NCI-H2107 (cell line): ENCODE measurements at regions not wholly inside any gene's neighbourhood (a gene's known extent, or its start where the extent isn't known, plus 50 kb on each side); places are given as distances from the start of the nearest gene placed in this dataset.
"Not testable (repeated sequence)": the region's sequence is repeated elsewhere in the genome, so short reads cannot be mapped to it uniquely, and the experiment has no call there.

ENCODE experiments used
- DNase-seq: peaks from one replicate; lab custom pipeline; 2025; lab: John Stamatoyannopoulos, UW

- no peak for DNase-seq
Observed at GRCh38 chr10:21463436-21463835, 62.0 kb downstream of the SKIDA1 start.

DNA sequence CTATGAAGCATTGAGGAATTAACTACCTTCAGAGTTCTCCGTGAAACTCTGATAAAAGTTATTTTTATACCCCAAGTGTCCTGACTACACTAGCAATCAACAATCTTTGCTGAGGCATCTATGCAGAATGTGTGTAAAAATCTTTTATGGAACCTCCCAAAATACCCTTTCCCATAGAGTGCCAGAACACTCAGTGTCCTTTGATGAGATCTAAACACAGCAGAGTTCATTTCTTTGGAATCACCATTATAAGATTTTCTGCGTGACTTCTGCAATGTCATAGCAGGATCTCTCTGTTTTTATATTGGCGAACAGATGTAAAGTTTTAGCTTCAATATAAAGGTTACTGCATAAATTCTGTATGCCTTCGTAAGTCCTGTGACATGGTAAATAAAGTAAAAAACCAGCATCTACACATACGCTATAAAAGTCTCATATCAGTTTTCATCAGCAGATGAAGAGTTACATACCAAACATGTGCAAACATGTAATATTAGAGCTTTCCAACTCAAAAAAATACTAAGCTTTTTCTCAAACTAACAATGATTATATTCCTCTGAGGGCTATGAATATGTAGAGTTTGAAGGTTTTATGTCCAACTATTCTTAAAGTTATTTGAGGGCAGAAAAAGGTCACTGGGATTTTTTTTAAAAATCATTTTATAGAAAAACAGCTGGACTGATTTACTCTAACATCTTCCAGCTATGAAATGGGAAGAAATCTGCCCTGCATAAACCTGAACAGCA lies 67.2 kb downstream of the SKIDA1 start:
- no peak for DNase-seq

GRCh38 chr10:21456160-21456559 lies 69.3 kb downstream of the SKIDA1 start:
- DNase-seq: no peak

DNA sequence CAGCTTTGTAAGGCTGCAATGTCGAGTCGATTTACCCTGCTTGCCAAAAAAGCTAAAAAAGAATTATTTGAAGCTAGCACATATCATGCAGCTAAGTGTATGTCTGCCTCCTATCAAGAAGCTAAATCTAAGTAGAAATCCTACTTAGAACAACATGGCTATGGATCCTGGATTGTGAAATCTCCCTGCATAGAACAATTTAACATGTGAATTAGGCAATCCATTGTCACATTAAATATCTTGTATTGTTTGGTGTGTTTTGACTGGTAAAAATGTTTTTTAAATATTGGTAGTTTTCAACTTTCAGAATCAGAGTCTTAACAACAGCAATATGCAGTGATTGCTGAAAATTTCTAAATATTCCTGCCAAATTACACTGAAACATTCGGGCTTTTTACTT lies 73.3 kb downstream of the SKIDA1 start:
- no peak for DNase-seq

- DNase-seq: no peak
Observed at GRCh38 chr10:21449288-21449966, 76.1 kb downstream of the SKIDA1 start.

- no peak for DNase-seq
Observed at GRCh38 chr10:21445163-21445562, 80.3 kb downstream of the SKIDA1 start.

DNA sequence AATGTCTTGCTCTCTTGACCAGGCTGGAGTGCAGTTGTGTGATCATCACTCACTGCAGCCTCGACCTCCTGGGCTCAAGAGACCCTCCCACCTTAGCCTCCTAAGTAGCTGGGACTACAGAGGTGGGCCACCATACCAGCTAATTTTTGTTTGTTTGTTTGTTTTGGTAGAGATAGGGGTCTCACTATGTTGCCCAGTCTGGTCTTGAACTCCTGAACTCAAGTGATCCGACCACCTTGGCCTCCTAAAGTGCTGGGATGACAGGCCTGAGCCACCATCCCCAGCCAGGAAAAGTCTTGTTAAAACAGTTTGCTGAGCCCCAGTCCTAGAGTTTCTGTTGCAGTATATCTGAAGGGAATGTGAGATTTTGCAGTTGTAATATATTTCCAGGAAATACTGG lies 83.9 kb downstream of the SKIDA1 start:
- DNase-seq: no peak

GRCh38 chr10:21438914-21439313 lies 86.6 kb downstream of the SKIDA1 start:
- not testable (repeated sequence) for DNase-seq

GRCh38 chr10:21437770-21438382 lies 87.6 kb downstream of the SKIDA1 start:
- DNase-seq: no peak

DNA sequence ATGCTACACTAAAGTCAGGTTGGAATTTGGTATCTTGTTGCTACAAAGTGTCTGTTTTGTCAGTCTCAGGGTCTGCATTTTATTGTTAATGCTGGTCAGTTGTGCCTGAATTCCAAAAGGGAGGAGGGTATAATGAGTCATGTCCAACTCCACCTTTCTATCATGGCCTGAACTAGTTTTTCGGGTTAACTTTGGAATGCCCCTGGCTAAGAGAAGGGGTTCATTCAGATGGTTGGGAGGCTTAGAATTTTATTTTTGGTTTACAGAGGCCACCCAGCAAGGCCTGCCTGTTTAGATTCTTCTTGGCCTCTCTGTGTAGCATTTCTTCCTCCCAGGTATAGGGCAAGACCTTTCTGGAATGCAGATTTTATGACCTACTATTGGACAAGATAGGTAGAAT lies 93.2 kb downstream of the SKIDA1 start:
- no peak for DNase-seq

DNA sequence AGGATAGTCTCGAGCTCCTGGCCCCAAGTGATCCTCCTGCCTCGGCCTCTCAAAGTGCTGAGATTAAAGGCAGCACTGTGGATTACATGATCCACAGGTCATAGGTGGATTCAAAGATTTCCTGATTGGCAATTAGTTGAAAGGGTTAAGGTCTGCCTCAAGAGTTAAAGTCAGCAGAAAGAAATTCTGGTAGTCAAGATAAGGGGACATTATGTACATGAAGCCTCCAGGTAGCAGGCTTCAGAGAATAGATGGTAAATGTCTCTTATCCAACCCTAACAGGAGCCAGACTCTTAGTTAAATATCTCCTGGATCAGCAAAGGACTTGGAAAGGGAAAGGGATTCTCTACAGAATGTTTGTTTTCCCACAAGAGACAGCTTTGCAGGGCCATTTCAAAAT lies 93.7 kb downstream of the SKIDA1 start:
- no peak for DNase-seq

DNA sequence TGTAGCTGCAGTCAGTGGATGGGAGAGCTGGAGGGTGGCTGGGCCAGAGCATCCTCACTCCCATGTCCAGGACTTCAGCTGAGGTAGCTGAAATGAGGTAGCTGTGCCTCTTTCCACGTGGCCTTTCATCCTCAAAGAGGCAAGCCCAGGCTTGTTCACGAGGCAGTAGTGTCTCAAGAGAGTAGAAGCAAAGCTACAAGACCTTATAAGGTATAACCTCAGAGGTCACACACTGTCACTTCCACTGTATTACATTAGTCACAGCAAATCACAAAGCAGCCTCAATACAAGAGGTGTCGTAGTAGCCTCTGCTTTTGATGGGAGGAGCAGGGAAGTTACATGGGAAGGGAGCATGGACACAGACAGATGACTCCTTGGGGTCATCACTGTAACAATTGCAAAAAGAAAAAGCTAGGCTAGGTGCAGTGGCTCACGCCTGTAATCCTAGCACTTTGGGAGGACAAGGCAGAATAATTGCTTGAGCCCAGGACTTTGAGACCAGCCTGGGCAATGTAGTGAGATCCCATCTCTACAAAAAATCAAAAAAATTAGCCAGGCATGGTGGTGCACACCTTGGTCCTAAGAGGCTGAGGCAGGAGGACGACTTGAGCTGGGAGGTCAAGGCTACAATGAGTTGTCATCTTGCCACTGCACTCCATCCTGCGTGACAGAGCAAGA lies 97.5 kb downstream of the SKIDA1 start:
- no peak for DNase-seq

- DNase-seq: no peak
Observed at GRCh38 chr10:21424459-21424861, 101.0 kb downstream of the SKIDA1 start.

- no peak for DNase-seq
Observed at GRCh38 chr10:21423850-21424249, 101.6 kb downstream of the SKIDA1 start.

GRCh38 chr10:21423338-21423737 lies 102.1 kb downstream of the SKIDA1 start:
- DNase-seq: no peak

DNA sequence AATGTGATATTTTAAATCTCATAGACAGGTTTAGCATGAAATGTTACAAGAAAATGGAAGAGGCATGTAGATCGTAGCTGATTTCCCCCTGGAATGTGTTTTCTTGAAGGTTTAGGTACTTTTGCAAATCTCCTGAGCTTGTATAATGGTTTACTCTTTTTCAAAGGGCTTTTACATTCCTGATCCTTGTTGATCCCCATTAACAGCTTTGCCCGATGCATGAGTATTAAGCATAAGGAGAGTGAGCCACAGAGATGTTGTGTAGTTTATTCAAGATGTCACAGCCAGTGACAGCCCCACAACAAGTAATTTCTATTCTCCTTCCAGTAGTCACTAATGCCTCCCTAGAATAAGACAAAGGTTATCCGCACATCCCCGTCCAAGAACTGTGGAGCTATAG lies 103.7 kb downstream of the SKIDA1 start:
- no peak for DNase-seq

GRCh38 chr10:21421016-21421415 lies 104.5 kb downstream of the SKIDA1 start:
- no peak for DNase-seq

- DNase-seq: not testable (repeated sequence)
Observed at GRCh38 chr10:21418981-21419576, 106.4 kb downstream of the SKIDA1 start.

GRCh38 chr10:21417172-21417712 lies 108.2 kb downstream of the SKIDA1 start:
- DNase-seq: no peak

DNA sequence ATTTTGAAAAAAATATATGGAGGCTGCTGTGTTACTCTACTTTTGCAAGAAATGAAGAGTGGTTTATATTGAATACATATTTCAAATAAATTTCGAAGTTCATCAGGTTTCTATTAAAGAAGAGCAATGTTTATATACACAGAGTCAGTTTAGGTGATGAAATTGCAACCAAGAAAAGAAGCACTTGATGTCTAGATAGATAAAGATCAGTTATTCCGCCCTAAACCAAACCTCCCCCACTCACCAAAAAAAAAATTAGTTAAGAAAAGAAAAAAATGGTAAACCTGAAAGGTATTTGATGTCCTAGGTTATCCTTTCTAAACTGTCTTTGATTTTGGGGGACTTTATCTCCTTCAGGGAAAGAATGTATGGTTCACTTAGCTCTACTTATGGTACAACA lies 111.8 kb downstream of the SKIDA1 start:
- DNase-seq: no peak

DNA sequence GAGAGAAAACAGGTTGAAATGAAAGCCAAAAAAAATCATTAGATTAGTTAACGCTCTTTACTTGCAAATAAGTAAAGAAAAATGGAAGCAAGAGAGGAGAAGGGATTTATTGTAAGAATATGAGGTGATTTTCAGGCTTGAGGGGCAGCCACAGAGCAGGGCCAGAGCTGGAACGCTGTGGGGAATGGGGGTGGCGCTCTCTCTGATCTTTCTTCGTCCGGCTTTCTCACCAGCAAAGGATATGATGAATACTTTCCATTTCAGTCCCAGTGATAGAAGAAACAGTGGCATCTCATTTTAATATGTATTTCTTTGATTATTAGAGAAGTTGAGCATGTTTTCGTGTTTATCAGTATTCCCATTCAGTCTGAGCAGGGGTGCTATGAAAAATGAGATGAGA lies 112.2 kb downstream of the SKIDA1 start:
- no peak for DNase-seq

- no peak for DNase-seq
Observed at GRCh38 chr10:21406595-21407193, 118.8 kb downstream of the SKIDA1 start.
